OCI-LY3 (cell line): ENCODE measurements at regions not wholly inside any gene's neighbourhood (a gene's known extent, or its start where the extent isn't known, plus 50 kb on each side); places are given as distances from the start of the nearest gene placed in this dataset.

Source experiments
- EZH2phosphoT487 ChIP-seq: fragments of 200-600 bp; shearing (Covaris generic); IDR thresholded peaks from 2 replicates; pipeline ENCODE4 v1.6.1; 2018; ENCODE audit warnings: antibody characterized with exemption, mixed run types, low read depth
- TF ChIP-seq, protein P1 (sequence below): fragments of 200-600, 300-600 bp; sonication (generic); IDR thresholded peaks from 2 replicates; pipeline ENCODE4 v1.5.1; 2014; ENCODE audit warnings: antibody characterized with exemption, low read length, low read depth

DNA sequence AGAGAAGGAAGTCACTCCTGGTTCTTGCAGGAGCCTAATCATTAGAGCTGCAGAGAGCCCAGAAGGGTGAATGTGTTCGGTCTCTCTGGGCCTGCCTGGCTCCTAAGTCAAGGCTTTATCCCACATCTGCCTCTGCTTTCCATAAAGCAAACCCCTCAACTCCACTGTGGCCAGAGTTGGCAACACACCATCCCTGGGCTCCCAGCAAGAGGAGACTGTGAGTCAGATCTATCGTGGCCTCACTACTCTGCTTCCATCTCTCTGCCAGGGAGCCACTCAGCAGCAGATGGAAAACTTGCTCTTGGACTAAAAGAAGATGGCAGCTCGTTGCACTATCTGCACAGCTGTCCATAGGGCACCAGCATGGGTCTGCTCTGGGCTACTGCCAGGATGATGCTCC is 348.2 kb downstream of the FBXW7 start:
- TF ChIP-seq, protein P1, sequence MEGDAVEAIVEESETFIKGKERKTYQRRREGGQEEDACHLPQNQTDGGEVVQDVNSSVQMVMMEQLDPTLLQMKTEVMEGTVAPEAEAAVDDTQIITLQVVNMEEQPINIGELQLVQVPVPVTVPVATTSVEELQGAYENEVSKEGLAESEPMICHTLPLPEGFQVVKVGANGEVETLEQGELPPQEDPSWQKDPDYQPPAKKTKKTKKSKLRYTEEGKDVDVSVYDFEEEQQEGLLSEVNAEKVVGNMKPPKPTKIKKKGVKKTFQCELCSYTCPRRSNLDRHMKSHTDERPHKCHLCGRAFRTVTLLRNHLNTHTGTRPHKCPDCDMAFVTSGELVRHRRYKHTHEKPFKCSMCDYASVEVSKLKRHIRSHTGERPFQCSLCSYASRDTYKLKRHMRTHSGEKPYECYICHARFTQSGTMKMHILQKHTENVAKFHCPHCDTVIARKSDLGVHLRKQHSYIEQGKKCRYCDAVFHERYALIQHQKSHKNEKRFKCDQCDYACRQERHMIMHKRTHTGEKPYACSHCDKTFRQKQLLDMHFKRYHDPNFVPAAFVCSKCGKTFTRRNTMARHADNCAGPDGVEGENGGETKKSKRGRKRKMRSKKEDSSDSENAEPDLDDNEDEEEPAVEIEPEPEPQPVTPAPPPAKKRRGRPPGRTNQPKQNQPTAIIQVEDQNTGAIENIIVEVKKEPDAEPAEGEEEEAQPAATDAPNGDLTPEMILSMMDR: no peak
- no peak for TF ChIP-seq EZH2phosphoT487
